HG02759 (cell line): ENCODE measurements at regions not wholly inside any gene's neighbourhood (a gene's known extent, or its start where the extent isn't known, plus 50 kb on each side); places are given as distances from the start of the nearest gene placed in this dataset.

ENCODE experiments used
- ATAC-seq: cut with Tn5 transposase; IDR thresholded peaks from one replicate; pipeline ENCODE4 v1.9.1; 2021; ENCODE audit warnings: mild to moderate bottlenecking, moderate library complexity; ENCODE audit not compliant: unreplicated experiment

- ATAC-seq = no peak
Measured at GRCh38 chr11:127223026-127223425, 222.5 kb upstream of the KIRREL3 start.

- no peak for ATAC-seq
Measured at GRCh38 chr11:127219704-127220103, 219.1 kb upstream of the KIRREL3 start.

GRCh38 chr11:127218275-127218608 lies 217.7 kb upstream of the KIRREL3 start:
- no peak for ATAC-seq

DNA sequence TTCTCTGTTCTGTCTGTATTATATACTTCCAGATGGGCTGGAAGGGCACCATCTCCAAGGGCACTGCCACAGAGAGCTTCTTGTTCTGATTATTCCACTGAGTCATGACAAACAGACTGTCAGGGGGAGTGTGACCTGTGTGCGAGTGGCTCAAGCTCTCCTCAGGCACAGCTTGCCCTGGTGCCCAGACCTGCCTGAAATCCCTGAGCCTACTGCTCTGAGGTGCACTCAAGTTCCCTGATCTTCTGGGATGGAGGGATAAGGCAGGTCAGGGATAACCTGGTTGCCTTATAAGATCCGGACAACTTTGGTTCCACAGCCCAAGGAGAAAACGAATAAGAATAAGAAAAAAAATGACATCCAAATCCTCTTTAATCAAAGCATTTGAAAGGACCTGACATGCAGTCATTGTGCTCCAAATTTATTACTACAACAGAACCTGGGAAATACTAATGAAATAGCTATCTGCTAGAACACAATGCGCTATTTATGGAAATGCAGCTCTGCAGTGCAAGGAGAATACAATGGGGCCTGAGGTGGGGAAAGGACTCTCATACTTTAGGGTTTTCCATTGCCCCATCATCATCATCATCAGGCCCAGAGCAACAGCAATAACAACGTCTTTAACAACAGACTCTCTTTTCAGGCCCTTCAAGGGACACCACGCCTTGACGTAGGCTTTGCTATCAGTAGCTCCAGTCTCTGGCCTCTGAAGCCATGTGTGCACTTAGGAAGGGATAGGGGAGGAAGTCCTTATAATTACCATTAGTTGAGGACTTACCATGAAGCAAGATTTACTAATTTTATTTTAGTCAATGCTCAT lies 217.1 kb upstream of the KIRREL3 start:
- no peak for ATAC-seq

DNA sequence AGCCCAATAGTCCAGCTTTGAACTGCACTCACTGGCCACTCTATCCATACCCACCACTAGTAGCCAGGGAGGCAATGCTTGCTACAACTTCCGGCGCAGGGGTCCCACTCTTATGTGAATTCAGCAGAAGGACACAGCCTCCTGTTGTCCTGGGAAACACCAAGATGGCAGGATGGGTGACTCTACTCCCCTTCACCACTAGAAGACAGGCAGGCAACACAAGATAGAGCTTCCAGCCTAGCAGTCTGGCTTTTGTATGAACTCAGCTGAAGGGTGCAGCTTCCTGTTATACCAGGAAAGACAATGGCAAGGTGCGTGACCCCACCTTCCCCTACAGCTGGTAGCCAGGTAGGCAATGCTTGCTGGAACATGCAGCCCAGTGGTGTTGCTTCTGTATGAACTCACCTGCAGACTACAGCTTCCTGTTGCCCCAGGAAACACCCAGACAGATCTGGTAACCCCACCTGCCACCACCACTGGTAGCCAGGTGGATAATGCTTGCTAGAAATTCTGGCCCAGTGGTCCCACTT lies 205.2 kb upstream of the KIRREL3 start:
- no peak for ATAC-seq

GRCh38 chr11:127203490-127203889 lies 202.9 kb upstream of the KIRREL3 start:
- no peak for ATAC-seq

GRCh38 chr11:127202105-127202504 lies 201.5 kb upstream of the KIRREL3 start:
- ATAC-seq = no peak

GRCh38 chr11:127199306-127199801 lies 198.8 kb upstream of the KIRREL3 start:
- no peak for ATAC-seq

- ATAC-seq = no peak
Measured at GRCh38 chr11:127195501-127196120, 195.0 kb upstream of the KIRREL3 start.

GRCh38 chr11:127194521-127194920 lies 194.0 kb upstream of the KIRREL3 start:
- ATAC-seq = no peak

- no peak for ATAC-seq
Measured at GRCh38 chr11:127193950-127194349, 193.4 kb upstream of the KIRREL3 start.

DNA sequence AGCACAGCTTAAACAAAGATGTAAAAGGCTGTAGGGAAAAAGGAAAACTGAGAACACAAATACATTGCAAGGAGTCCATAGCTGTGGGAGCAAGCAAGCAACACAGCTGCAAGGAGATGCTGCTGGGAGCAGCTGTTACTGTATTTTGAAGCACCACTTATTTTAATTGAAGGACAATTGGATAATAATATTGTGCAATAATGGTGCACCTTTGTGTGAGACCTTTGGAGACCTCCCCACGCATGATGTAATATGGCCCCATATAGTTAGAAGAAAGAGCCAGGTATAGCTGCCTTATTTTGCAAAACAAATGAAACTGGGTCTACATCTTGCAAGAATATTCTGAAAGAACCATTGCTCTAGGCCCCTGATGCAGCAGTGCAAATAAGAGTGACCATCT lies 191.1 kb upstream of the KIRREL3 start:
- ATAC-seq = no peak

- no peak for ATAC-seq
Measured at GRCh38 chr11:127191261-127191660, 190.7 kb upstream of the KIRREL3 start.

GRCh38 chr11:127182586-127183203 lies 182.1 kb upstream of the KIRREL3 start:
- no peak for ATAC-seq

- ATAC-seq = no peak
Measured at GRCh38 chr11:127157225-127157624, 156.7 kb upstream of the KIRREL3 start.

DNA sequence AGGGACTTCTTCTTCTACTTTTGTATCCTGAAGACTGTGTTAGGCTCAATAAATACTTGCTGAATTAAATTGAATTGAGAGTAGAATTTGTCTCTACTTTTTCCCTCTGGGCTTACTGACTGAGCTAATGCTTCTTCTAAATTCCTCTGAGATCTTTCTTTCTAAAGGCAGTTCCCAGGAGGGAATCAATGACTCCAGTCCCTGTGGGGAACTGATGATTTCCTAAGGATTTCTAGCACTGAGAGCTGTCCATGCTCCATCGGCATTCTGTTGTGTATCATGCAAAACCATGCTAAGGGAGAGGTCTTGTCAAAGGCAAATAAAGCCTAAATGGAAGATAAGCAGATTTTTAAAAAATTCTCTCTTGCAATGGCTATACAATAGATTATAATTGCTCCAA lies 148.8 kb upstream of the KIRREL3 start:
- ATAC-seq = no peak

DNA sequence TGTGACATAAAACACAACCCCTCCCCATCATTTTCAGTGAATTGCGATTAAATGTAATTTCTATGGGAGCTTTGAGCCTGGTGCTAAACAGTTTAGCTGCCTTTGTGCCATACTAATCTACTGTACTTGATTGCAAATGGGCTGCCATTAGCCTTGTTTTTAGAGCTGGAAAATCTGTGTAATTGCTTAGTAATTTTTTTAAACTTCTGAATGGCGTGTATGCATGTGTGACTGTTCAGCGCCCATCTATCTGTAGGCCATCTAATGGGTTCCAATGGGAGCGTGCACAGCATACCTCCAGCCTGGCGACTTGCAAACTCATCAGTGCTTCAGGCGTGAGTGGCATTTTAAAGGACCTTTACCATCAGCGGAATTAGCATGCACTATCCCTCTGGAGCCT lies 142.7 kb upstream of the KIRREL3 start:
- no peak for ATAC-seq

DNA sequence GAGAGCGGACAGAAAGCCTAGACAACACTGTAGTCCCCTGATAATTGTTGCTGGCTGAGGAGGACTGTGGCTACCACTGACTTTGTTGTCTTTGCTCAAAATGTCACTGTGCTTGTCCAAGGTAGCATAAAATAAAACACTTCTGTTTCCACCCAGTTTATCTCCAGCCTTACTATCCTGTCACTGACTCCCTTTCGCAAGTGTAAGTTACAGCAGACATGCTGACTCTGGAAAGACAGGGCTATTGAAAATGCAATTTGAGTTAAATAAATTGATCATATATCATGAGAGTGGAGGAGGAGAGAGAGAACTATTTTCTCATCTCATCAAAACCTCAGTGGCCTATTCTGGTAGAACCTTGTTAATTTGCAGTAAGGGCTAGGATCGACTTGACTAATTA lies 138.0 kb upstream of the KIRREL3 start:
- ATAC-seq = no peak

DNA sequence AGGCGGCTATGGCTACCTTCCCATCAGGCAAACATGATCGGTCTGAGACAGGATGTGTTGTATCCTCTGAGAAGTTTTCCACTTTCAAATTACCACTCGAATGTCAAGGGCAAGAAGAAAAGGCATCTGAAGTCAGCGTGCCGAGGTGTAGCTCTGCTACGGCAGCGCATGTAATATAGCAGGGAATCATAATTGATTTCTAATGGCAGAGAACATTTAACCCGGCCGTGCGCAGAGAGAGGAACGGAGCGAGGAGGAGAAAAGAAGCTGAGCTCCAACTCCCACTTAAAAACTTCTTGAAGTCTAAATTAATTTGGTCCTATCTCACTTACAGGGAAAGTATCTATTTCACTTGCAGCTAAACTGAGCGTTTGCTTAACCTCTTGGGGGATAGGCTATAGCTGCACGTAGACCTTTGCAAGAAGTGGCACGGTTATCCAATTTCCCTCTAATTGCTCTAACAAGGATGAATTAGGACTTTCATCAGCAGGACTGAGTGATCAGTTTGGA lies 137.3 kb upstream of the KIRREL3 start:
- ATAC-seq = no peak

DNA sequence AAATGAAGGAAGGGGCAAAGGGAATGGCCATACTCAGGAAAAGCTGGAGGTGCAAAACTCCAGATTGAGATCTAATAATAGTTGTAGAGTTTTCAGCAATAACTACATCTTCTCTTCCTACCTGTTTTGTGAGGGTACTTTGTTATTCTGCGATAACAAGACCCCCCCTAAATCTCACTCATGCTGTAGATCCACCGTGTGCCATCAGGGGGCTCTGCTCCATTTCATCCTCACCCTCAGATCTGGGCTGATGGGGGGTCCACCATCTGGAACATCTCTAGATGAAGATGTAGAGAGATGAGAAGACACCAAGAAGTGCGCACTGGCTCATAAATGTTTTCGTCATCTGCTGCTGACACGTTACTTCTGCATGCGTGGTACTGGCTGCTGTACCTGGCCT lies 135.9 kb upstream of the KIRREL3 start:
- no peak for ATAC-seq

DNA sequence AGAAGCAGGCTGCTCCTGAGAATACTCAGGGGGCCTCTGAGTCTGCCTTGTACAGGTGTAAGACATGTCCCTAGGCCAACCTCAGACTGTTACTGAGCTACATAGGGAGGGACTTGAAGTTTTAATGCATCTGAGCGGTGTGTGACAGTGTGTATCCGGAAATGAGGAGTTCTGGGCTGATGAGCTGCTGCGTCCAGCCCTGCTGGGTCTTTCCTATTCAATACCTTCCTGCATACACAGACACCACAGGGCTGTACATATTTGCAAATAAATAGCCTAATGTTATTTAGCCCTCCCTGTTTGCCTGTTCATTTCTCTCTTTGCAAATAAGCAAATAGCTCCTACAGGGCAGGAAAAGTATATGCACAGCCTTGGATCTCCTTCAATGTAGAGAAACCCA lies 134.7 kb upstream of the KIRREL3 start:
- no peak for ATAC-seq

GRCh38 chr11:127133061-127133460 lies 132.5 kb upstream of the KIRREL3 start:
- no peak for ATAC-seq
